ENCODE measurements at regions not wholly inside any gene's neighbourhood (a gene's known extent, or its start where the extent isn't known, plus 50 kb on each side); places are given as distances from the start of the nearest gene placed in this dataset.

GRCh38 chr14:39681782-39682399, 249.7 kb upstream of the FBXO33 start:
- Histone ChIP-seq H3K4me1 (ENCODE audit: control insufficient read depth, extremely low read depth, insufficient read depth, low read length) (no peaks in the 10 kb centered on the region), H4K20me1 (ENCODE audit: control insufficient read depth, extremely low read depth, insufficient read depth, low read length) (no peaks in the 10 kb centered on the region), H3K27me3 (ENCODE audit: control insufficient read depth, insufficient read depth, low read length) (no peaks in the 10 kb centered on the region), H3K27ac (ENCODE audit: insufficient read depth, low read length) (no peak overlapping the region), H3K79me2 (ENCODE audit: control insufficient read depth, insufficient read depth, low read length) (no peaks in the 10 kb centered on the region), H3K9me3 (ENCODE audit: control insufficient read depth, insufficient read depth, low read depth, low read length) (no peaks in the 10 kb centered on the region), H3K36me3 (ENCODE audit: control insufficient read depth, insufficient read depth, low read length) (no peaks in the 10 kb centered on the region), H2AFZ (ENCODE audit: low read length) (no peak overlapping the region), H3K4me2 (ENCODE audit: extremely low read depth, insufficient read depth, low read length) (no peak overlapping the region), H3K4me3 (replicated peaks in 1 of 4; ENCODE audit: control extremely low read depth in 1 of 4, insufficient read depth in 1 of 4, low read depth in 3 of 4, low read length in 4 of 4) (no peak overlapping the region), H3K9ac (ENCODE audit: insufficient read depth, low read length) (no peak overlapping the region)
- no peak for DNase-seq (ENCODE audit: low read depth in 2 of 2)
- TF ChIP-seq, protein P1, sequence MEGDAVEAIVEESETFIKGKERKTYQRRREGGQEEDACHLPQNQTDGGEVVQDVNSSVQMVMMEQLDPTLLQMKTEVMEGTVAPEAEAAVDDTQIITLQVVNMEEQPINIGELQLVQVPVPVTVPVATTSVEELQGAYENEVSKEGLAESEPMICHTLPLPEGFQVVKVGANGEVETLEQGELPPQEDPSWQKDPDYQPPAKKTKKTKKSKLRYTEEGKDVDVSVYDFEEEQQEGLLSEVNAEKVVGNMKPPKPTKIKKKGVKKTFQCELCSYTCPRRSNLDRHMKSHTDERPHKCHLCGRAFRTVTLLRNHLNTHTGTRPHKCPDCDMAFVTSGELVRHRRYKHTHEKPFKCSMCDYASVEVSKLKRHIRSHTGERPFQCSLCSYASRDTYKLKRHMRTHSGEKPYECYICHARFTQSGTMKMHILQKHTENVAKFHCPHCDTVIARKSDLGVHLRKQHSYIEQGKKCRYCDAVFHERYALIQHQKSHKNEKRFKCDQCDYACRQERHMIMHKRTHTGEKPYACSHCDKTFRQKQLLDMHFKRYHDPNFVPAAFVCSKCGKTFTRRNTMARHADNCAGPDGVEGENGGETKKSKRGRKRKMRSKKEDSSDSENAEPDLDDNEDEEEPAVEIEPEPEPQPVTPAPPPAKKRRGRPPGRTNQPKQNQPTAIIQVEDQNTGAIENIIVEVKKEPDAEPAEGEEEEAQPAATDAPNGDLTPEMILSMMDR (conservative IDR thresholded peaks at IDR 0.05 in 1 of 2, IDR thresholded peaks at IDR 0.05 in 1 of 2; ENCODE audit: low read depth in 1 of 2, low read length in 2 of 2), result no peak
- no peak for TF ChIP-seq EZH2 (IDR thresholded peaks at IDR 0.05; ENCODE audit: low read length, missing control alignments)

DNA sequence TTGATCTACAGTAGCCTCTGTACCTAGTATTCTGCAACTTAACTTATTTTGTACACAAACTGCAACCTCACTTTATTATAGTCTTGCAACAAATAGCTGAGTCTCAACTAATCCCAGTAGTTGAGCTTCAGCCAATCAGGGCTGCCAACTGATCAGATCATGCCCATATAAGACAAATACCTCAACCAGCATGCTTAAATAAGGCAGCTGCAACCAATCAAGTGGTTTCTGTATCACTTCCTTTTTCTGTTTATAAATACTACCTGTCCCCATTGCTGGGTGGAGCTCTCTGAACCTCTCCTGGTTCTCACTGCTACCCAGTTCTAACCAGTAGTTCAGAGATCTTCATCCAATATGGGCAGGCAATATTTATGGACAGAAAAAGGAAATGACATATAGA, 248.5 kb upstream of the FBXO33 start:
- H3K79me2 ChIP-seq (ENCODE audit: control insufficient read depth, insufficient read depth, low read length), result no peaks in the 10 kb centered on the region
- H3K27ac ChIP-seq (ENCODE audit: insufficient read depth, low read length), result no peak overlapping the region
- DNase-seq (ENCODE audit: low read depth in 2 of 2), result no peak
- no peaks in the 10 kb centered on the region for H3K27me3 ChIP-seq (ENCODE audit: control insufficient read depth, insufficient read depth, low read length)
- H3K9me3 ChIP-seq (ENCODE audit: control insufficient read depth, insufficient read depth, low read depth, low read length), result no peaks in the 10 kb centered on the region
- H3K4me3 ChIP-seq (replicated peaks in 1 of 4; ENCODE audit: control extremely low read depth in 1 of 4, insufficient read depth in 1 of 4, low read depth in 3 of 4, low read length in 4 of 4), result no peak overlapping the region
- H3K4me1 ChIP-seq (ENCODE audit: control insufficient read depth, extremely low read depth, insufficient read depth, low read length), result no peaks in the 10 kb centered on the region
- no peak overlapping the region for H3K9ac ChIP-seq (ENCODE audit: insufficient read depth, low read length)
- TF ChIP-seq EZH2 (IDR thresholded peaks at IDR 0.05; ENCODE audit: low read length, missing control alignments), result no peak
- TF ChIP-seq, protein P1 (conservative IDR thresholded peaks at IDR 0.05 in 1 of 2, IDR thresholded peaks at IDR 0.05 in 1 of 2; ENCODE audit: low read depth in 1 of 2, low read length in 2 of 2), result no peak
- H4K20me1 ChIP-seq (ENCODE audit: control insufficient read depth, extremely low read depth, insufficient read depth, low read length), result no peaks in the 10 kb centered on the region
- no peak overlapping the region for H3K4me2 ChIP-seq (ENCODE audit: extremely low read depth, insufficient read depth, low read length)
- H3K36me3 ChIP-seq (ENCODE audit: control insufficient read depth, insufficient read depth, low read length), result no peaks in the 10 kb centered on the region
- H2AFZ ChIP-seq (ENCODE audit: low read length), result no peak overlapping the region

GRCh38 chr14:39673734-39674133, 241.5 kb upstream of the FBXO33 start:
- Histone ChIP-seq H3K27me3 (ENCODE audit: control insufficient read depth, insufficient read depth, low read length) (no peaks in the 10 kb centered on the region), H4K20me1 (ENCODE audit: control insufficient read depth, extremely low read depth, insufficient read depth, low read length) (no peaks in the 10 kb centered on the region), H3K79me2 (ENCODE audit: control insufficient read depth, insufficient read depth, low read length) (no peaks in the 10 kb centered on the region), H2AFZ (ENCODE audit: low read length) (no peak overlapping the region), H3K4me3 (replicated peaks in 1 of 4; ENCODE audit: control extremely low read depth in 1 of 4, insufficient read depth in 1 of 4, low read depth in 3 of 4, low read length in 4 of 4) (no peak overlapping the region), H3K4me1 (ENCODE audit: control insufficient read depth, extremely low read depth, insufficient read depth, low read length) (no peaks in the 10 kb centered on the region), H3K36me3 (ENCODE audit: control insufficient read depth, insufficient read depth, low read length) (no peaks in the 10 kb centered on the region), H3K9me3 (ENCODE audit: control insufficient read depth, insufficient read depth, low read depth, low read length) (no peaks in the 10 kb centered on the region), H3K27ac (ENCODE audit: insufficient read depth, low read length) (no peak overlapping the region), H3K9ac (ENCODE audit: insufficient read depth, low read length) (no peak overlapping the region), H3K4me2 (ENCODE audit: extremely low read depth, insufficient read depth, low read length) (no peak overlapping the region)
- TF ChIP-seq EZH2 (IDR thresholded peaks at IDR 0.05; ENCODE audit: low read length, missing control alignments), result no peak
- TF ChIP-seq, protein P1 (conservative IDR thresholded peaks at IDR 0.05 in 1 of 2, IDR thresholded peaks at IDR 0.05 in 1 of 2; ENCODE audit: low read depth in 1 of 2, low read length in 2 of 2), result no peak
- no peak for DNase-seq (ENCODE audit: low read depth in 2 of 2)

Data from fibroblast of lung (primary cell).